HCT116 (cell line): ENCODE measurements at regions not wholly inside any gene's neighbourhood (a gene's known extent, or its start where the extent isn't known, plus 50 kb on each side); places are given as distances from the start of the nearest gene placed in this dataset.
"Not testable (repeated sequence)": the region's sequence is repeated elsewhere in the genome, so short reads cannot be mapped to it uniquely, and the experiment has no call there.

Experiments used
- ATAC-seq: fragments of 200-7000 bp; cut with Tn5 transposase; 2 replicates; pipeline ENCODE4 v1.9.1; 2020; ENCODE audit warnings: mild to moderate bottlenecking, moderate library complexity
- BruUV-seq: library from RNA; stranded (reverse); fragments of 400-500 nt; replicated peaks from 2 replicates; lab custom pipeline; 2021; lab: Mats Ljungman, UMichigan
- CTCF ChIA-PET: fragments of 300-600 bp; sonication (Branson Sonifier 250); formaldehyde crosslinking; loops from one replicate; lab custom pipeline; 2021; ENCODE audit warnings: antibody characterized with exemption; lab: Charles Lee
- POLR2A ChIA-PET: fragments of 300-600, 350-600 bp; sonication (Branson Sonifier 250); formaldehyde crosslinking; loops from one replicate; lab custom pipeline; 2021; ENCODE audit warnings: antibody characterized with exemption; lab: Charles Lee
- RAD21 ChIA-PET, 2 experiments: fragments of 300-600 bp; sonication (Branson Sonifier 250); formaldehyde crosslinking; loops; one replicate each; lab custom pipeline; 2023; ENCODE audit warnings: low total read pairs in 2 of 2; ENCODE audit not compliant: uncharacterized antibody in 2 of 2, unreplicated experiment in 2 of 2, low non-redundant PET in 1 of 2; lab: Charles Lee
- DNase-seq: peaks from one replicate; pipeline ENCODE4 v3.0.0-alpha.2; 2010; ENCODE audit warnings: low read depth, low spot score
- H2AFZ ChIP-seq: fragments of 200-600 bp; shearing (Covaris generic), sonication (generic); 2 replicates; pipeline ENCODE4 v1.6.1; 2017; ENCODE audit warnings: low read depth, mixed run types, mixed read lengths, antibody characterized with exemption, low read length; ENCODE audit not compliant: poor library complexity, severe bottlenecking
- H3K27ac ChIP-seq: 2 replicates; pipeline ENCODE4 v1.5.1; 2012; ENCODE audit warnings: low read depth, low read length
- H3K27me3 ChIP-seq: fragments of 200-600 bp; sonication (generic); 2 replicates; pipeline ENCODE4 v1.6.1; 2016; ENCODE audit warnings: mixed run types, low read length, mixed read lengths; ENCODE audit not compliant: insufficient read depth
- H3K36me3 ChIP-seq, 2 experiments: fragments of 200-500 bp in 1 of 2; fragments of 200-600 bp in 1 of 2; sonication (Bioruptor generic) in 1 of 2; sonication (generic) in 1 of 2; 2 replicates each; pipeline versions ENCODE4 v1.5.1 to v1.6.1; 2014 to 2016; ENCODE audit warnings: low read length in 2 of 2, inconsistent platforms in 1 of 2, mixed read lengths in 1 of 2, mixed run types in 1 of 2; ENCODE audit not compliant: insufficient read depth in 2 of 2, control insufficient read depth in 1 of 2
- H3K4me1 ChIP-seq, 2 experiments: fragments of 200-600 bp in 1 of 2; sonication (generic) in 1 of 2; 2 replicates each; pipeline versions ENCODE4 v1.5.1 to v1.6.1; 2012 to 2017; ENCODE audit warnings: low read length in 2 of 2, inconsistent platforms in 1 of 2, mild to moderate bottlenecking in 1 of 2, mixed read lengths in 1 of 2, mixed run types in 1 of 2, moderate library complexity in 1 of 2; ENCODE audit not compliant: insufficient read depth in 2 of 2, control insufficient read depth in 1 of 2
- H3K4me2 ChIP-seq: fragments of 200-600 bp; sonication (generic); 2 replicates; pipeline ENCODE4 v1.6.1; 2017; ENCODE audit warnings: mixed run types, low read length, mixed read lengths
- H3K4me3 ChIP-seq, 2 experiments: fragments of 200-600 bp in 1 of 2; sonication (generic) in 1 of 2; replicated peaks in 1 of 2; 2 replicates each; pipeline ENCODE4 v1.5.1; 2011 to 2016; ENCODE audit warnings: low read length in 2 of 2, control low read depth in 1 of 2, low read depth in 1 of 2, mild to moderate bottlenecking in 1 of 2, mixed read lengths in 1 of 2, mixed run types in 1 of 2
- H3K79me2 ChIP-seq: fragments of 200-600 bp; sonication (generic); 2 replicates; pipeline ENCODE4 v1.6.1; 2017; ENCODE audit warnings: mild to moderate bottlenecking, mixed run types, low read length, moderate library complexity, mixed read lengths; ENCODE audit not compliant: insufficient read depth
- H3K9ac ChIP-seq: fragments of 200-600 bp; sonication (generic); 2 replicates; pipeline ENCODE4 v1.6.1; 2016; ENCODE audit warnings: low read length, mixed read lengths
- H3K9me2 ChIP-seq: fragments of 200-600 bp; sonication (generic), shearing (Covaris generic); 2 replicates; pipeline ENCODE4 v1.6.1; 2017; ENCODE audit warnings: mixed run types, mild to moderate bottlenecking, moderate library complexity; ENCODE audit not compliant: insufficient read depth
- H3K9me3 ChIP-seq, 2 experiments: fragments of 200-500 bp in 1 of 2; fragments of 200-600 bp in 1 of 2; sonication (Bioruptor generic) in 1 of 2; sonication (generic) in 1 of 2; 2 replicates each; pipeline ENCODE4 v1.6.1; 2014 to 2017; ENCODE audit warnings: low read length in 2 of 2, mixed read lengths in 2 of 2, inconsistent platforms in 1 of 2, low read depth in 1 of 2, mild to moderate bottlenecking in 1 of 2, mixed run types in 1 of 2, moderate library complexity in 1 of 2; ENCODE audit not compliant: control insufficient read depth in 1 of 2, insufficient read depth in 1 of 2
- H4K20me1 ChIP-seq: fragments of 200-600 bp; sonication (generic), shearing (Covaris generic); 2 replicates; pipeline ENCODE4 v1.6.1; 2017; ENCODE audit warnings: mixed run types, mild to moderate bottlenecking, moderate library complexity; ENCODE audit not compliant: insufficient read depth
- CBX3 ChIP-seq: IDR thresholded peaks from 2 replicates; pipeline ENCODE4 v1.6.1; 2012; ENCODE audit warnings: low read depth
- CEBPB ChIP-seq: IDR thresholded peaks from 2 replicates; pipeline ENCODE4 v1.6.1; 2012; ENCODE audit warnings: low read depth
- ELF1 ChIP-seq: IDR thresholded peaks from 2 replicates; pipeline ENCODE4 v1.6.1; 2012; ENCODE audit warnings: low read depth, borderline replicate concordance
- EZH2 ChIP-seq: fragments of 200-600 bp; sonication (generic); IDR thresholded peaks from 2 replicates; pipeline ENCODE4 v1.6.1; 2017; ENCODE audit warnings: antibody characterized with exemption, mixed run types
- EZH2phosphoT487 ChIP-seq: fragments of 200-600 bp; IDR thresholded peaks from 2 replicates; pipeline ENCODE4 v1.6.1; 2018; ENCODE audit warnings: antibody characterized with exemption, borderline replicate concordance
- RAD21 ChIP-seq: IDR thresholded peaks from 2 replicates; pipeline ENCODE4 v1.6.1; 2012; ENCODE audit warnings: low read depth, mild to moderate bottlenecking
- SIN3A ChIP-seq: IDR thresholded peaks from 2 replicates; pipeline ENCODE4 v1.6.1; 2012; ENCODE audit warnings: low read depth
- YY1 ChIP-seq: IDR thresholded peaks from 2 replicates; pipeline ENCODE4 v1.6.1; 2011; ENCODE audit warnings: low read length, low read depth, moderate library complexity, mild to moderate bottlenecking; ENCODE audit not compliant: insufficient replicate concordance; ENCODE audit errors: extremely low read depth
- ZFX ChIP-seq: fragments of 450-650 bp; IDR thresholded peaks from 2 replicates; pipeline ENCODE4 v1.6.1; 2017
- intact Hi-C: fragments of 100-400 bp; cut with micrococcal nuclease; formaldehyde crosslinking; loops from 2 replicates; pipeline ENCODE4 v1.10.0; 2022
- TF ChIP-seq, protein P1 (sequence below): IDR thresholded peaks from 2 replicates; pipeline ENCODE4 v1.6.1; 2012
- TF ChIP-seq, protein P2 (sequence below): IDR thresholded peaks from 2 replicates; pipeline ENCODE4 v1.6.1; 2012

DNA sequence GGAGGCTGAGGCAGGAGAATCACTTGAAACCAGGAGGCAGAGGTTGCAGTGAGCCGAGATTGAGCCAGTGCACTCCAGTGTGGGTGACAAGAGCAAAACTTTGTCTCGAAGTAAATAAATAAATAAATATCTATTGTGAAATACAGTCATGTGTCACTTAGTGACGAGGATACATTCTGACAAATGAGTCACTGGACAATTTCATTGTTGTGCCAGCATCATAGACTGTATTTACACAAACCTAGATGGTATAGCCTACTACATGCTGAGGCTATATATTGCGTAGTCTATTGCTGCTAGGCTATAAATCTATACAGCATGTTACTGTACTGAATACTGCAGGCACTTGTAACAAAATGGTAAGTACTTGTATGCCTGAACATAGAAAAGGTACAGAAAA is 61.1 kb upstream of the CCL21 start:
- no peak overlapping the region for H3K9ac ChIP-seq
- no peak overlapping the region for H3K4me3 ChIP-seq
- intact Hi-C loops = no loop called here
- ChIA-PET POLR2A (no interaction called here), CTCF (interaction anchor here (2.2 kb wide), 1 partner anchor 11 kb away, joined by 6 read pairs; no protein-coding TSS in a partner anchor), RAD21 (no interaction called here)
- BruUV-seq = no TSS peak
- no peak overlapping the region for H3K27ac ChIP-seq
- H3K27me3 ChIP-seq = no peaks in the 10 kb centered on the region; the same call in 1 of the 2 replicates
- ATAC-seq = no peak
- DNase-seq = no peak
- H4K20me1 ChIP-seq = no peaks in the 10 kb centered on the region
- H3K4me1 ChIP-seq = no peaks in the 10 kb centered on the region
- no peak for TF ChIP-seq EZH2phosphoT487
- TF ChIP-seq RAD21 = no peak
- TF ChIP-seq SIN3A = no peak
- TF ChIP-seq YY1 = no peak
- TF ChIP-seq EZH2 = no peak
- no peak for TF ChIP-seq CEBPB
- no peak for TF ChIP-seq ZFX
- no peak for TF ChIP-seq ELF1
- TF ChIP-seq, protein P1, sequence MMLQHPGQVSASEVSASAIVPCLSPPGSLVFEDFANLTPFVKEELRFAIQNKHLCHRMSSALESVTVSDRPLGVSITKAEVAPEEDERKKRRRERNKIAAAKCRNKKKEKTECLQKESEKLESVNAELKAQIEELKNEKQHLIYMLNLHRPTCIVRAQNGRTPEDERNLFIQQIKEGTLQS = no peak
- no peak for TF ChIP-seq CBX3
- TF ChIP-seq, protein P2, sequence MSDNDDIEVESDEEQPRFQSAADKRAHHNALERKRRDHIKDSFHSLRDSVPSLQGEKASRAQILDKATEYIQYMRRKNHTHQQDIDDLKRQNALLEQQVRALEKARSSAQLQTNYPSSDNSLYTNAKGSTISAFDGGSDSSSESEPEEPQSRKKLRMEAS = no peak
- H3K4me2 ChIP-seq = no peak overlapping the region
- H3K79me2 ChIP-seq = no peaks in the 10 kb centered on the region
- no peaks in the 10 kb centered on the region for H3K9me2 ChIP-seq
- H2AFZ ChIP-seq = no peak overlapping the region
- no peaks in the 10 kb centered on the region for H3K9me3 ChIP-seq
- H3K36me3 ChIP-seq = no peaks in the 10 kb centered on the region

DNA sequence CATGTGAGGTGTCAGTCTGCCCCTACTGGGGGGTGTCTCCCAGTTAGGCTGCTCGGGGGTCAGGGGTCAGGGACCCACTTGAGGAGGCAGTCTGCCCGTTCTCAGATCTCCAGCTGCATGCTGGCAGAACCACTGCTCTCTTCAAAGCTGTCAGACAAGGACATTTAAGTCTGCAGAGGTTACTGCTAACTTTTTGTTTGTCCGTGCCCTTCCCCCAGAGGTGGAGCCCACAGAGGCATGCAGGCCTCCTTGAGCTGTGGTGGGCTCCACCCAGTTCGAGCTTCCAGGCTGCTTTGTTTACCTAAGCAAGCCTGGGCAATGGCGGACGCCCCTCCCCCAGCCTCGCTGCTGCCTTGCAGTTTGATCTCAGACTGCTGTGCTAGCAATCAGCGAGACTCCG is 57.2 kb upstream of the CCL21 start:
- intact Hi-C loops, H3K27me3 ChIP-seq, CTCF ChIA-PET, H2AFZ ChIP-seq, H3K4me3 ChIP-seq, BruUV-seq, RAD21 ChIA-PET, H3K9me3 ChIP-seq, H4K20me1 ChIP-seq, H3K79me2 ChIP-seq, H3K27ac ChIP-seq, H3K36me3 ChIP-seq, H3K9me2 ChIP-seq, ATAC-seq, H3K4me1 ChIP-seq, H3K9ac ChIP-seq, H3K4me2 ChIP-seq, POLR2A ChIA-PET, DNase-seq: not testable (repeated sequence)
